ENCODE measurements at regions not wholly inside any gene's neighbourhood (a gene's known extent, or its start where the extent isn't known, plus 50 kb on each side); places are given as distances from the start of the nearest gene placed in this dataset.
"Not testable (repeated sequence)": the region's sequence is repeated elsewhere in the genome, so short reads cannot be mapped to it uniquely, and the experiment has no call there.

- not testable (repeated sequence) for DNase-seq
These were observed 62.8 kb downstream of the RPS24 start for GRCh38 chr10:78096486-78096885.

- not testable (repeated sequence) for DNase-seq
These were observed 68.9 kb downstream of the RPS24 start for GRCh38 chr10:78102593-78102992.

GRCh38 chr10:78109210-78109609 lies 75.5 kb downstream of the RPS24 start:
- DNase-seq: no peak

GRCh38 chr10:78115135-78115853 lies 81.6 kb downstream of the RPS24 start:
- DNase-seq: no peak

- DNase-seq: no peak
These were observed 82.7 kb downstream of the RPS24 start for GRCh38 chr10:78116361-78116760.

GRCh38 chr10:78118591-78118990 lies 84.9 kb downstream of the RPS24 start:
- no peak for DNase-seq

- DNase-seq: no peak
These were observed 88.1 kb downstream of the RPS24 start for GRCh38 chr10:78121801-78122200.

GRCh38 chr10:78124167-78124566 lies 90.5 kb downstream of the RPS24 start:
- no peak for DNase-seq

GRCh38 chr10:78129211-78129610 lies 95.5 kb downstream of the RPS24 start:
- no peak for DNase-seq

- peak; percentile 63 for DNase-seq
These were observed 97.5 kb downstream of the RPS24 start for GRCh38 chr10:78130966-78131710.

GRCh38 chr10:78134773-78135306 lies 101.2 kb downstream of the RPS24 start:
- no peak for DNase-seq

GRCh38 chr10:78137147-78137546 lies 103.5 kb downstream of the RPS24 start:
- no peak for DNase-seq

GRCh38 chr10:78139341-78139740 lies 105.7 kb downstream of the RPS24 start:
- peak; percentile 70 for DNase-seq

GRCh38 chr10:78140066-78140630 lies 106.5 kb downstream of the RPS24 start:
- peak; percentile 77 for DNase-seq

GRCh38 chr10:78143576-78143975 lies 109.9 kb downstream of the RPS24 start:
- DNase-seq: no peak

- no peak for DNase-seq
These were observed 112.5 kb downstream of the RPS24 start for GRCh38 chr10:78146200-78146599.

- DNase-seq: no peak
These were observed 113.5 kb downstream of the RPS24 start for GRCh38 chr10:78147202-78147601.

GRCh38 chr10:78148216-78148960 lies 114.7 kb downstream of the RPS24 start:
- DNase-seq: no peak

GRCh38 chr10:78148961-78149612 lies 115.4 kb downstream of the RPS24 start:
- DNase-seq: no peak

GRCh38 chr10:78150756-78151155 lies 117.1 kb downstream of the RPS24 start:
- no peak for DNase-seq

GRCh38 chr10:78155722-78156121 lies 122.1 kb downstream of the RPS24 start:
- no peak for DNase-seq

- no peak for DNase-seq
These were observed 126.9 kb downstream of the RPS24 start for GRCh38 chr10:78160591-78160990.

- peak; percentile 24 for DNase-seq
These were observed 129.2 kb downstream of the RPS24 start for GRCh38 chr10:78162853-78163252.

Data from NCI-H1694 (cell line).